ENCODE measurements at regions not wholly inside any gene's neighbourhood (a gene's known extent, or its start where the extent isn't known, plus 50 kb on each side); places are given as distances from the start of the nearest gene placed in this dataset.

GRCh38 chr3:13148561-13149329, 75.5 kb upstream of the IQSEC1 start:
- TF ChIP-seq POLR2AphosphoS5 (IDR thresholded peaks at IDR 0.05; ENCODE audit: low read depth, low read length) (no peak), POLR2A (IDR thresholded peaks at IDR 0.05; ENCODE audit: low read depth, low read length) (no peak), TAF1 (IDR thresholded peaks at IDR 0.05; ENCODE audit: low read depth, low read length) (no peak), SPI1 (IDR thresholded peaks at IDR 0.05; ENCODE audit: low read depth, low read length) (no peak), PAX5 (IDR thresholded peaks at IDR 0.05; ENCODE audit: insufficient read depth, low read length, severe bottlenecking) (no peak), POU2F2 (IDR thresholded peaks at IDR 0.05; ENCODE audit: low read depth, low read length) (no peak)
